Glomerular visceral epithelial cell (primary cell): ENCODE measurements at regions not wholly inside any gene's neighbourhood (a gene's known extent, or its start where the extent isn't known, plus 50 kb on each side); places are given as distances from the start of the nearest gene placed in this dataset.
"Not testable (repeated sequence)": the region's sequence is repeated elsewhere in the genome, so short reads cannot be mapped to it uniquely, and the experiment has no call there.

Experiments
- DNase-seq: peaks from one replicate; pipeline ENCODE4 v3.0.0-alpha.2; 2016; ENCODE audit errors: extremely low spot score

GRCh38 chr14:19126269-19127051 lies 159.2 kb downstream of the POTEM start:
- DNase-seq, result not testable (repeated sequence)

DNA sequence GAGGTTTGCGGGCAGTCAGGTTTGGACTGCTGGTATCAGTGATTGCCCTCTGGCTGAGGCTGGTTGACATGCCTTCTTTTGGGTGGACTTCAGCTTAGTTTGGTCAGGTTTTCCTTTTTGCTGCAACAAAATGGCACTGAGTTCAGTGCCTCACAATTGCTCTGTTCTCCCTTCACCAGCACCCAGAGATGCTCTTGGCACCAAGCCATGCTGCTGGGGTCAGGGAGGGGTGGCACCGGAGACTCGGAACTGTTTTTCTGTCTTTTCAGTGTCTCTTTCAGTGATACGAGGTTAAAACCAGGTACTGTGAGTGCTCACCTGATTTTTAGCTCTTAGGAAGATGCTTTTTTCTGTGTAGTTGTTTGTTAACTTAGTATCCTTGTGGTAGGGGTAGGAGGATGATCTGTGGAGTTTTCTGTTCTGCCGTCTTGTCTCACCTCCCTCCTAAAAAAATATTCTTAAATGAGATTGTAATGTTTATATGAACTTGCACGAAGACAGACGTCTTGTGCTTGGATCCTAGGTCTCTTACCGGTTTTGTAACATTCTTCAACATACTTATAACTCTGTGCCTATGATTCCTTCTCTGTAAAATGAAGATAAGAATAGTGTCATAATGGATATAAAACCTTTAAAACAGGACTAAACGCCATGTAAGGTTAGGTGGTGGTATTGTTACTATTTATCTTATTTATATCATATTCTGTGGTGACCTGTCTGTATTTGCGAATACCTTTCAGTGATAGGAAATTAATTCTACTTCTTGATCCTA lies 160.6 kb downstream of the POTEM start:
- DNase-seq, result not testable (repeated sequence)

DNA sequence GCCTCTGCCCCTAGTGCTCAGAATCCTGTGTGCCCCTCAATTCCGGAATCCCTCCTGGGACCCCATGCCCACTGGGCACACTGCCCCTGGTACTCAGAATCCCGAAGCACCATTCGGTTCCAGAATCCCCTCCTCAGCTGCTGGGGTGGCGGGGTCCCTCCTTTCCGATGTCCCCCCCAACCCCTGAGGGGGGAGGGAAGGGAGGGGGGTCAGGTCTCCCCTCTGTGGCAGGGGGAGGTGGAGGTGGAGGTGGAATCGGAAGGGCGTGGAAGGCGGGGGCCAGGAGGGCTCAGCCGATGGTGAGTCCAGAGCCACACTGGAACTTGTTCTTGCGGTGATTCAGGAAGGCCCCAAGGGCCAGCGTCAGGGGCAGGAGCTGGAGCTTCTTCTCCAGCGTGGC lies 164.3 kb downstream of the POTEM start:
- not testable (repeated sequence) for DNase-seq

DNA sequence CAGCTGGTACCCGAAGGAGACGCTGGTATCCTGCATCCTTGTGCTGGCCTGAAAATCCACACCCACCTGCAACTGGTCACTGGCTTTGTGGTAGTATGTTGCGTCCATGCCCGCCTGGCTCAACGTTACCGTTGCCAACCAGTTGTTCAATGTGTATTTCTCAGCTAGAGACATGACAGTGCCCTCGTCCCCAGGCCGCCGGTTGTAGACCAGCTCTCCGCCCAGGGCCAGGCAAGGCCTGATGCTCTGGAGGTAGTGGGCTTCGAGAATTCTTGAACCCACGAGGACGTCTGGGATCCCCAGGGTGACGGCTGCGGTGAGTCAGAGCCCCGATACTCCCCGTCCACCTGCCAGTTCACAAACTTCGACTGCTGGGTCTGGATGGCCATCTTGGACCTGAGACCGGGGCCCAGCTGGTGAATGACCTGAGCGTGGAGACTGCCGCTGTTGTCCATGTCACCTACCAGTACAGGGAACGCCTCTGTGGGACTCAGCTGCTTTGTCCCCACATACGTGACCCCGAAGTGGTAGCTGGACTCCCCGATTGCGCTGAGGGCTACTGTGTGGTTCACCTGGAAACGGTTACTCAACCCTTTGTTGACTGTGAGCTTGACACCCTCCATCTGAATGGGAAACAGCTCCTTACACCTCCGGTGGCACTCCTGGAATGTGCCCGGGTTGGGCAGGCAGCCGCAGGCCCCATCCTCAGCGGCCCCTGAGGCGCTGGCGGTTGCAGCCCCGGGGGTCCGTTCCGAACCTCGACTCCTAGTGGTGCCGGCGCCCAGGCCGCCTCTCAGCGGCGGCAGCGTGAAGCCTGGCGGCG lies 165.0 kb downstream of the POTEM start:
- DNase-seq, result not testable (repeated sequence)

GRCh38 chr14:19132836-19133120 lies 165.5 kb downstream of the POTEM start:
- DNase-seq, result not testable (repeated sequence)

GRCh38 chr14:19157106-19157709 lies 190.0 kb downstream of the POTEM start:
- DNase-seq, result not testable (repeated sequence)

DNA sequence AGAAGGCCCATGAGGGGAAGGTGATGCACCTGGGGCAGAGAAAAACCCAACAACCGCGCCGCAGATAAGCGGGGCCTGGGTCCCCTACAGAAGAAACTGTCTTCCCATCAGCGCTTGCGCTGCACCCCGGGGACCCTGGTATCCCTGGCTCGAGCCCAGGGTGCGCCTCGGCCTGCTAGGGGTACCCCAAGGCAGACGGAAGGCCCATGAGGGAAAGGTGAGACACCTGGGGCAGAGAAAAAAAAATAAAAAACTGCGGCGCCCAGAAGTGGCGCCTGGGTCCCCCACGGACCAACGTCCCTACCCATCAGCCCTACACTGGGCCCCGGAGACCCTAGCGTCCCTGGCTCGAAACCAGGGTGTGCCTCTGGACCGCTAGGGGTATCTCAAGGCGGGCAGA lies 190.8 kb downstream of the POTEM start:
- not testable (repeated sequence) for DNase-seq

- not testable (repeated sequence) for DNase-seq
Measured at GRCh38 chr14:19158588-19158987, 191.4 kb downstream of the POTEM start.

GRCh38 chr14:19159003-19159625 lies 191.9 kb downstream of the POTEM start:
- not testable (repeated sequence) for DNase-seq

DNA sequence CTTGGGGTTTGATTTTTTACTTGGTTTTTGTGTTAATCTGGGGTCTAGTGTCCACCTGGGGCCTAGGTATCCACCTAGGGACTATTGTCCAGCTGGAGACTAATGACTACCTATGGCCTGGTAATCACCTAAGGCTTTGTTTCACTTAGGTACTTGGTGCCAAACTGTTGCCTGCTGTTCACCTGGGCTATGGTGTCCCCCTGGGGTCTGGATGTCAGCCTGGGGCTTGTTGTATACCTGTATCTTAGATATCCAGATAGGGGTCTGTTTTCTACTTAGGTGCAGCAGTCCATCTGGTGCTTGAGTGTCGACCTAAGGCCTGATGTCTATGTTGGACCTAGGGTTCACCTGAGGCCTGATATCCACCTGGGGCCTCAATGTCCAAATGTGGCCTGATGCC lies 193.1 kb downstream of the POTEM start:
- DNase-seq, result not testable (repeated sequence)

DNA sequence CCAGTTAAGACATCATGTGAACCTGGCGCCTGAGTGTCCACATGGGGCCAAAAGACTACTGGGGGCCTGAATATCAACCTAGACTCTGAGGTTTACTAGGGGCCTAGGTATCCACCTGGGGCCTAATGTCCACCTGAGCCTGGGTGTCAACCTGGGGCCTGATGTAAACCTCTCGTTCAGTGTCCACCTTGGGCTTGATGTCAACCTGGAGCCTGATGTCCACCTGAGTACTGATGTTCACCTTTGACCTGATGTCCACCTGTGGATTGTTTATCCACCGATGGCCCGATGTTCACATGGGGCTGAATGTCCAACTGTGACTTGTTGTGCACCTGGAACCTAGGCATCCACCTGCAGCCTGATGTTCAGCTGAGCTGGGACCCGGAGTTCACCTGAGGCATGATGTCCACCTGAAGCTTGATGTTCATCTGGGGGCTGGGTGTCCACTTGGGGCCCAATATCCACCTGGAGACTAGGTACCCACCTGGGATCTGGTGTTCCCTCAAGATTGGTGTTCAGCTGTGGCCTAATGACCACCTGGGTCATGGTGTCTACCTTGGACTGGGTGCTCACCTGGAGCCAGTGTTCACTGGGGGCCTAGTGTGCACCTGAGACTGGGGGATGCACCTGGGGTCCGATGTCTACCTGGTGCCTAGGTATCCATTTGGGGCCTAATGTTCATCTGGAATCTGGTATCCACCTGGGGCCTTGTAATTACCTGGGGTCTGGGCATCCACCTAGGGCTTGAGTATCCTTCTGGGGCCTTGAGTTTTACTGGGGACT lies 194.2 kb downstream of the POTEM start:
- DNase-seq, result not testable (repeated sequence)

DNA sequence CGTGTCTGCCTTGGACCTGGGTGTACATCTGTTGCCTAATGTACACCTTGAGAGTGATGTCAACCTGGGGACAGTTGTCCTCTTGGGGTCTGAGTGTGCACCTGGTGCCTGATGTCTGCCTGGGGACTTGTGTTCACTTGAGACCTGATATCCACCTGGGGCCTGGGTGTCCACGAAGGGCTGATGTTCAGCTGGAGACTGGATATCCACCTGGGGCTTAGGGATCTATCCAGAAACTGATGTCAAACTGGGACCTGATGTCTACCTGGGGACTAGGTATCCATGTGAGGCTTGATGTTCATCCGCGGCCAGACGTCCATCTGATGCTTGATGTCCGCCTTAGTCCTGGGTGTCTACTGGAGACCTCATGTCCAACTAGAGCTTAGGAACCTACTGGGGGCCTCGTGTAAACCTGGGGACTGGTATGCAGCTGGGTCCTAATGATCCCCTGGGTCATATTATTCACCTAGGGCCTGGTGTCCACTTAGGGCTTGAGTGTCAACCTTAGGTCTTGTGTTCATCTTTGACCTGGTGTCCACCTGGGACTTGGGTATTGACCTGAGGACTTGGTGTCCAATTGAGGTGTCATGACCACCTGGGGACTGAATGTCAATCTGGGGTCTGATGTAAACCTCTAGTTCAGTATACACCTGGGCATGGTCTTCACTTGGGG lies 194.9 kb downstream of the POTEM start:
- not testable (repeated sequence) for DNase-seq

DNA sequence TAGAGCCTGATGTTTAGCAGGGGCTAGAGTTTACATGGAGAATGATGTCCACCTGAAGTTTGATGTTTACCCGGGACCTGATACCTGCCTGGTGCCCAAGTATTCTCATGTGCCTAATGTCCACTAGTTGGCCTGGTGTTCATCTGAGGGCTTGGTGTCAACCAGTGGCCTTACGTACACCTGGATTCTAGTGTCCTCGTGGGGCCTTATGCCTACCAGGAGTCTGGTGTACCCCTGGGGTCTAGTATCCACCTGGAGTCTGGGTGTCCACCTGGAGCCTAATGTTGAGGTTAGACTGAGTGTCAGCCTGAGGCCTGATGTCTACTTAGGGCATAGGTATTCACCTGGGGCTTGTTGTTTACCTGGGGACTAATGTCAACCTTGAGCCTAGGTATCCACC lies 195.7 kb downstream of the POTEM start:
- DNase-seq, result not testable (repeated sequence)

GRCh38 chr14:19163891-19164290 lies 196.7 kb downstream of the POTEM start:
- not testable (repeated sequence) for DNase-seq

- DNase-seq, result not testable (repeated sequence)
Measured at GRCh38 chr14:19164426-19164825, 197.2 kb downstream of the POTEM start.

- not testable (repeated sequence) for DNase-seq
Measured at GRCh38 chr14:19166056-19166455, 198.8 kb downstream of the POTEM start.

DNA sequence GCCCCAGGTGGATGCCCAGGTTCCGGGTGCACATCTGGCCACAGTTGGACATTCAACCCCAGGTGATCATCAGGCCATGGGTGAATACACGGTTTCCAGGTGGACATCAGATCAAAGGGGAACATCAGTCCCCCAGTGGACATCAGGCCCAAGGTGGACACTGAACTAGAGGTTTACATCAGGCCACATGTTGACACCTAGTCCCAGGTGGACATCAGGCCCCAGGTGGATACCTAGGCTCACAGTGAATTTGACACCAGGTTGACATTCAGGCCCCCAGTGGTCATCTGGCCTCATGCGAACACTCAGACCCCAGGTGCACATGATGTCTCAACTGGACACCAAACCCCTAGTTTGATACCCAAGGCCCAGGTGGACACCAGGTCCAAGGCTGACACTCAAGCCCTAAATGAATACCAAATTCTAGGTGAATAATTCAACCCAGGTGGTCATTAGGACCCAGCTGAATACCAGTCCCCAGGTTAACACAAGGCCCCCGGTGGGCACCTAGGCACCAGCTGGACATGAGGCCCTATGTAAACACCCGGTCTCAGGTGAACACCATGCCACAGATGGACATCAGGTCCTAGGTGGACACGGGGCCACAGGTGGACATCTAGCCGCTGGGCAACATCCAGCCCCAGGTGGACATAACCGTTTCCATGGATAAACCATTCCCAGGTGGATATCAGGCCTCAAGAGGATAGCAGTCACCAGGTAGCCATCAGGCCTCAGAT lies 200.4 kb downstream of the POTEM start:
- not testable (repeated sequence) for DNase-seq

GRCh38 chr14:19168261-19168660 lies 201.0 kb downstream of the POTEM start:
- not testable (repeated sequence) for DNase-seq
